ENCODE measurements at regions not wholly inside any gene's neighbourhood (a gene's known extent, or its start where the extent isn't known, plus 50 kb on each side); places are given as distances from the start of the nearest gene placed in this dataset.
"Not testable (repeated sequence)": the region's sequence is repeated elsewhere in the genome, so short reads cannot be mapped to it uniquely, and the experiment has no call there.

GRCh38 chrX:93468075-93468474 lies 205.3 kb downstream of the NAP1L3 start:
- Mint-ChIP-seq H3K27ac (no peak overlapping the region), H3K4me1 (no peaks in the 10 kb centered on the region), H3K4me3 (no peak overlapping the region), H3K27me3 (no peaks in the 10 kb centered on the region), H3K9me3 (no peaks in the 10 kb centered on the region), H3K36me3 (no peaks in the 10 kb centered on the region)
- no peak for DNase-seq
- no peaks in the 10 kb centered on the region for H3K9me3 ChIP-seq (ENCODE audit: control insufficient read depth in 1 of 2, low read length in 2 of 2)
- no peaks in the 10 kb centered on the region for H3K27me3 ChIP-seq (ENCODE audit: insufficient read depth, low read length)
- intact Hi-C loops (cut with micrococcal nuclease) = no loop called here
- POLR2A ChIA-PET (ENCODE audit: partially characterized antibody) = no interaction called here
- H3K4me1 ChIP-seq (ENCODE audit: insufficient read depth, low read length) = no peaks in the 10 kb centered on the region
- no peaks in the 10 kb centered on the region for H3K36me3 ChIP-seq (ENCODE audit: insufficient read depth, low read length)
- CTCF ChIA-PET (ENCODE audit: partially characterized antibody) = no interaction called here
- no peak overlapping the region for H3K4me3 ChIP-seq (ENCODE audit: low read length in 2 of 2)
- H3K27ac ChIP-seq (ENCODE audit: low read depth, low read length) = no peak overlapping the region

- no peak overlapping the region for H3K4me3 Mint-ChIP-seq
- POLR2A ChIA-PET (ENCODE audit: partially characterized antibody) = no interaction called here
- Histone ChIP-seq H3K9me3 (ENCODE audit: control insufficient read depth in 1 of 2, low read length in 2 of 2) (no peaks in the 10 kb centered on the region), H3K4me1 (ENCODE audit: insufficient read depth, low read length) (no peaks in the 10 kb centered on the region), H3K27me3 (ENCODE audit: insufficient read depth, low read length) (no peaks in the 10 kb centered on the region), H3K36me3 (ENCODE audit: insufficient read depth, low read length) (no peaks in the 10 kb centered on the region), H3K27ac (ENCODE audit: low read depth, low read length) (no peak overlapping the region), H3K4me3 (ENCODE audit: low read length in 2 of 2) (no peak overlapping the region)
- intact Hi-C loops (cut with micrococcal nuclease) = no loop called here
- H3K36me3 Mint-ChIP-seq = no peaks in the 10 kb centered on the region
- no peaks in the 10 kb centered on the region for H3K27me3 Mint-ChIP-seq
- DNase-seq = no peak
- CTCF ChIA-PET (ENCODE audit: partially characterized antibody) = no interaction called here
- H3K9me3 Mint-ChIP-seq = no peaks in the 10 kb centered on the region
- no peak overlapping the region for H3K27ac Mint-ChIP-seq
- H3K4me1 Mint-ChIP-seq = no peaks in the 10 kb centered on the region
Measured at GRCh38 chrX:93466383-93466782, 207.0 kb downstream of the NAP1L3 start.

- H3K4me3 ChIP-seq (ENCODE audit: low read length in 2 of 2) = no peak overlapping the region
- ChIA-PET CTCF (ENCODE audit: partially characterized antibody) (no interaction called here), POLR2A (ENCODE audit: partially characterized antibody) (no interaction called here)
- intact Hi-C loops (cut with micrococcal nuclease) = no loop called here
- Mint-ChIP-seq H3K4me3 (no peak overlapping the region), H3K27ac (no peak overlapping the region), H3K9me3 (no peaks in the 10 kb centered on the region), H3K4me1 (no peaks in the 10 kb centered on the region), H3K27me3 (no peaks in the 10 kb centered on the region), H3K36me3 (no peaks in the 10 kb centered on the region)
- no peak overlapping the region for H3K27ac ChIP-seq (ENCODE audit: low read depth, low read length)
- no peaks in the 10 kb centered on the region for H3K27me3 ChIP-seq (ENCODE audit: insufficient read depth, low read length)
- no peaks in the 10 kb centered on the region for H3K36me3 ChIP-seq (ENCODE audit: insufficient read depth, low read length)
- no peaks in the 10 kb centered on the region for H3K4me1 ChIP-seq (ENCODE audit: insufficient read depth, low read length)
- H3K9me3 ChIP-seq (ENCODE audit: control insufficient read depth in 1 of 2, low read length in 2 of 2) = no peaks in the 10 kb centered on the region
- DNase-seq = no peak
Measured at GRCh38 chrX:93461060-93461459, 212.3 kb downstream of the NAP1L3 start.

DNA sequence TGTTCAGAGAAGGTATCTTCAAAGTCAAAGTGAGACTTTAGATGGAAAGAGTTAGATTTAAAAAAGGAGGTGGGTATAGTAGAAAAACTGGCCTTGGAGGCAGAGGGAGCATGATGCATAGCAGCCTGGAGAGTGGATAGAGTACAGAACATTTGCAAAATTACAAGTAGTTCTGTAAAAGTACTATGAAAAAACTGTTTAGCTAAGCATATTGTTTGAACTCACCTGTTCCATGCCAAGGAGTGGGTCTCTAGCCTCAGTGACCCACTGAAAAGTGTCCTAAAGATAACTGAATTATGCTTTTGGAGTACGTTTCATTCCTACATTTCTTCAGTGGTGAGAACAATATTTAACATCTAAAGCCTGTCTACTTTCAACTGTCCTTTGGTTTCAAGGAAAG lies 218.9 kb downstream of the NAP1L3 start:
- no peaks in the 10 kb centered on the region for H3K9me3 ChIP-seq (ENCODE audit: control insufficient read depth in 1 of 2, low read length in 2 of 2)
- H3K4me3 Mint-ChIP-seq = no peak overlapping the region
- H3K27ac Mint-ChIP-seq = no peak overlapping the region
- H3K9me3 Mint-ChIP-seq = peaks cover 0 to 4% (median 0%) of the 10 kb centered on the region in 8 donors
- H3K27me3 ChIP-seq (ENCODE audit: insufficient read depth, low read length) = no peaks in the 10 kb centered on the region
- no peaks in the 10 kb centered on the region for H3K4me1 Mint-ChIP-seq
- ChIA-PET POLR2A (ENCODE audit: partially characterized antibody) (no interaction called here), CTCF (ENCODE audit: partially characterized antibody) (no interaction called here)
- intact Hi-C loops (cut with micrococcal nuclease) = no loop called here
- H3K4me1 ChIP-seq (ENCODE audit: insufficient read depth, low read length) = no peaks in the 10 kb centered on the region
- DNase-seq = no peak
- H3K36me3 ChIP-seq (ENCODE audit: insufficient read depth, low read length) = no peaks in the 10 kb centered on the region
- no peaks in the 10 kb centered on the region for H3K36me3 Mint-ChIP-seq
- no peaks in the 10 kb centered on the region for H3K27me3 Mint-ChIP-seq
- H3K27ac ChIP-seq (ENCODE audit: low read depth, low read length) = no peak overlapping the region
- H3K4me3 ChIP-seq (ENCODE audit: low read length in 2 of 2) = no peak overlapping the region

DNA sequence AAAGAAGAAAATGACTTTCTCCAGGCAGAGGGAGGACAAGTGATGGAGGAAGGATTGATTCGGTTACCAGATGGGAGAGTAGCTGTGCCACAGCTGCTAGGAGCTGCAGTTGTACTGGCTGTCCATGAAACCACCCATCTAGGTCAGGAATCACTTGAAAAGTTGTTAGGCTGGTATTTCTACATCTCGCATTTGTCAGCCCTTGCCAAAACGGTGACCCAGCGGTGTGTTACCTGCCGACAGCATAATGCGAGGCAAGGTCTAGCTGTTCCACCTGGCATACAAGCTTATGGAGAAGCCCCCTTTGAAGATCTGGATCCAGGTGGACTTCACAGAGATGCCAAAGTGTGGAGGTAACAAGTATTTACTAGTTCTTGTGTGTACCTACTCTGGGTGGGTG lies 238.7 kb downstream of the NAP1L3 start:
- H3K4me1 Mint-ChIP-seq; H3K27me3 Mint-ChIP-seq; H3K36me3 ChIP-seq (ENCODE audit: insufficient read depth, low read length); H3K4me3 ChIP-seq (ENCODE audit: low read length in 2 of 2); CTCF ChIA-PET (ENCODE audit: partially characterized antibody); POLR2A ChIA-PET (ENCODE audit: partially characterized antibody); H3K4me3 Mint-ChIP-seq; H3K27ac Mint-ChIP-seq; DNase-seq; H3K9me3 Mint-ChIP-seq; H3K9me3 ChIP-seq (ENCODE audit: control insufficient read depth in 1 of 2, low read length in 2 of 2); intact Hi-C loops (cut with micrococcal nuclease); H3K27me3 ChIP-seq (ENCODE audit: insufficient read depth, low read length); H3K4me1 ChIP-seq (ENCODE audit: insufficient read depth, low read length); H3K27ac ChIP-seq (ENCODE audit: low read depth, low read length); H3K36me3 Mint-ChIP-seq: not testable (repeated sequence)

- Histone ChIP-seq H3K27me3 (ENCODE audit: insufficient read depth, low read length) (no peaks in the 10 kb centered on the region), H3K27ac (ENCODE audit: low read depth, low read length) (no peak overlapping the region), H3K4me3 (ENCODE audit: low read length in 2 of 2) (no peak overlapping the region), H3K9me3 (ENCODE audit: control insufficient read depth in 1 of 2, low read length in 2 of 2) (no peaks in the 10 kb centered on the region), H3K4me1 (ENCODE audit: insufficient read depth, low read length) (no peaks in the 10 kb centered on the region), H3K36me3 (ENCODE audit: insufficient read depth, low read length) (no peaks in the 10 kb centered on the region)
- Mint-ChIP-seq H3K4me1 (no peaks in the 10 kb centered on the region), H3K9me3 (peaks cover 0 to 2% (median 0%) of the 10 kb centered on the region in 8 donors), H3K27me3 (no peaks in the 10 kb centered on the region), H3K36me3 (no peaks in the 10 kb centered on the region), H3K27ac (no peak overlapping the region), H3K4me3 (no peak overlapping the region)
- ChIA-PET POLR2A (ENCODE audit: partially characterized antibody) (no interaction called here), CTCF (ENCODE audit: partially characterized antibody) (no interaction called here)
- intact Hi-C loops (cut with micrococcal nuclease) = no loop called here
- DNase-seq = no peak
Measured at GRCh38 chrX:93428497-93428896, 244.9 kb downstream of the NAP1L3 start.

- H3K4me3 Mint-ChIP-seq = no peak overlapping the region
- intact Hi-C loops (cut with micrococcal nuclease) = no loop called here
- no peaks in the 10 kb centered on the region for H3K9me3 Mint-ChIP-seq
- Histone ChIP-seq H3K36me3 (ENCODE audit: insufficient read depth, low read length) (no peaks in the 10 kb centered on the region), H3K27me3 (ENCODE audit: insufficient read depth, low read length) (no peaks in the 10 kb centered on the region), H3K4me3 (ENCODE audit: low read length in 2 of 2) (no peak overlapping the region), H3K27ac (ENCODE audit: low read depth, low read length) (no peak overlapping the region), H3K4me1 (ENCODE audit: insufficient read depth, low read length) (no peaks in the 10 kb centered on the region), H3K9me3 (ENCODE audit: control insufficient read depth in 1 of 2, low read length in 2 of 2) (no peaks in the 10 kb centered on the region)
- CTCF ChIA-PET (ENCODE audit: partially characterized antibody) = no interaction called here
- H3K27ac Mint-ChIP-seq = no peak overlapping the region
- POLR2A ChIA-PET (ENCODE audit: partially characterized antibody) = no interaction called here
- peak in 4 of 5 donors; percentile 4 to 13 (median 9) for DNase-seq
- no peaks in the 10 kb centered on the region for H3K4me1 Mint-ChIP-seq
- no peaks in the 10 kb centered on the region for H3K27me3 Mint-ChIP-seq
- H3K36me3 Mint-ChIP-seq = no peaks in the 10 kb centered on the region
Measured at GRCh38 chrX:93422693-93423092, 250.7 kb downstream of the NAP1L3 start.

GRCh38 chrX:93420525-93421082 lies 252.8 kb downstream of the NAP1L3 start:
- ChIA-PET CTCF (ENCODE audit: partially characterized antibody) (no interaction called here), POLR2A (ENCODE audit: partially characterized antibody) (no interaction called here)
- Mint-ChIP-seq H3K4me3 (no peak overlapping the region), H3K4me1 (no peaks in the 10 kb centered on the region), H3K27ac (no peak overlapping the region), H3K9me3 (no peaks in the 10 kb centered on the region), H3K36me3 (no peaks in the 10 kb centered on the region), H3K27me3 (no peaks in the 10 kb centered on the region)
- DNase-seq = no peak
- intact Hi-C loops (cut with micrococcal nuclease) = no loop called here
- H3K4me1 ChIP-seq (ENCODE audit: insufficient read depth, low read length) = no peaks in the 10 kb centered on the region
- no peaks in the 10 kb centered on the region for H3K27me3 ChIP-seq (ENCODE audit: insufficient read depth, low read length)
- no peak overlapping the region for H3K27ac ChIP-seq (ENCODE audit: low read depth, low read length)
- H3K4me3 ChIP-seq (ENCODE audit: low read length in 2 of 2) = no peak overlapping the region
- H3K9me3 ChIP-seq (ENCODE audit: control insufficient read depth in 1 of 2, low read length in 2 of 2) = no peaks in the 10 kb centered on the region
- H3K36me3 ChIP-seq (ENCODE audit: insufficient read depth, low read length) = no peaks in the 10 kb centered on the region
